CD4-positive, alpha-beta T cell (primary cell): ENCODE measurements at regions not wholly inside any gene's neighbourhood (a gene's known extent, or its start where the extent isn't known, plus 50 kb on each side); places are given as distances from the start of the nearest gene placed in this dataset.
A peak's percentile ranks its signal among the peaks of the same experiment; 100 is the strongest.

Experiments
- ATAC-seq: fragments of 200-7000 bp; cut with Tn5 transposase; one replicate; pipeline ENCODE4 v1.10.0; 2022; ENCODE audit warnings: mild to moderate bottlenecking; ENCODE audit not compliant: poor library complexity
- CTCF ChIA-PET: fragments of 350-600 bp; sonication (Branson Sonifier 250); formaldehyde crosslinking; loops from one replicate; lab custom pipeline; 2021; ENCODE audit warnings: antibody characterized with exemption, inconsistent platforms; lab: Charles Lee
- POLR2A ChIA-PET: fragments of 350-600 bp; sonication (Branson Sonifier 250); formaldehyde crosslinking; loops from one replicate; lab custom pipeline; 2021; ENCODE audit warnings: antibody characterized with exemption, inconsistent platforms; lab: Charles Lee
- DNase-seq, 14 experiments: peaks; one replicate each; pipeline ENCODE4 v3.0.0-alpha.2; 2013 to 2020; ENCODE audit warnings: mixed read lengths in 2 of 14
- H3K27ac ChIP-seq, 2 donors: one replicate each; pipeline versions ENCODE4 v1.5.1 to v1.7.0; 2013; ENCODE audit warnings: low read length in 2 of 2, low read depth in 1 of 2, mild to moderate bottlenecking in 1 of 2
- H3K27me3 ChIP-seq, 2 experiments: 1 replicate in 1 of 2; 2 replicates in 1 of 2; pipeline versions ENCODE4 v1.6.1 to v1.7.0; 2013; ENCODE audit warnings: low read length in 2 of 2, control low read depth in 1 of 2, mild to moderate bottlenecking in 1 of 2, moderate library complexity in 1 of 2; ENCODE audit not compliant: insufficient read depth in 2 of 2, control insufficient read depth in 1 of 2
- H3K36me3 ChIP-seq: one replicate; pipeline ENCODE4 v1.6.1; 2013; ENCODE audit warnings: low read length, control low read depth; ENCODE audit not compliant: insufficient read depth
- H3K4me1 ChIP-seq: one replicate; pipeline ENCODE4 v1.6.1; 2013; ENCODE audit warnings: low read length, control low read depth; ENCODE audit not compliant: insufficient read depth
- H3K4me3 ChIP-seq: one replicate; pipeline ENCODE4 v1.5.1; 2013; ENCODE audit warnings: mild to moderate bottlenecking, low read length, moderate library complexity
- H3K9me3 ChIP-seq, 2 experiments: 1 replicate in 1 of 2; 2 replicates in 1 of 2; pipeline versions ENCODE4 v1.6.1 to v1.7.0; 2013; ENCODE audit warnings: low read length in 2 of 2, mild to moderate bottlenecking in 2 of 2, control low read depth in 1 of 2, moderate library complexity in 1 of 2; ENCODE audit not compliant: control insufficient read depth in 1 of 2, insufficient read depth in 1 of 2
- H3K27ac Mint-ChIP-seq: one replicate; pipeline ENCODE4 v1.8.0; 2020; ENCODE audit warnings: mixed read lengths
- H3K27me3 Mint-ChIP-seq: one replicate; pipeline ENCODE4 v1.8.0; 2021; ENCODE audit warnings: mixed read lengths
- H3K36me3 Mint-ChIP-seq: one replicate; pipeline ENCODE4 v1.8.0; 2021; ENCODE audit warnings: low read depth, mixed read lengths
- H3K4me1 Mint-ChIP-seq: one replicate; pipeline ENCODE4 v1.8.0; 2021; ENCODE audit warnings: low read depth, mixed read lengths
- H3K4me3 Mint-ChIP-seq: one replicate; pipeline ENCODE4 v1.8.0; 2020; ENCODE audit warnings: mild to moderate bottlenecking, mixed read lengths
- H3K9me3 Mint-ChIP-seq: one replicate; pipeline ENCODE4 v1.8.0; 2020; ENCODE audit warnings: mixed read lengths
- CTCF ChIP-seq: fragments of 200-600 bp; IDR thresholded peaks from one replicate; pipeline ENCODE4 v1.8.0; 2022; ENCODE audit warnings: antibody characterized with exemption, mild to moderate bottlenecking
- intact Hi-C, 2 experiments: fragments of 100-400 bp; cut with DNase I in 1 of 2; cut with micrococcal nuclease in 1 of 2; formaldehyde crosslinking; loops; one replicate each; pipeline versions ENCODE4 v1.15.1 to v1.9.0; 2023 to 2025; cut with DNase I, micrococcal nuclease

DNA sequence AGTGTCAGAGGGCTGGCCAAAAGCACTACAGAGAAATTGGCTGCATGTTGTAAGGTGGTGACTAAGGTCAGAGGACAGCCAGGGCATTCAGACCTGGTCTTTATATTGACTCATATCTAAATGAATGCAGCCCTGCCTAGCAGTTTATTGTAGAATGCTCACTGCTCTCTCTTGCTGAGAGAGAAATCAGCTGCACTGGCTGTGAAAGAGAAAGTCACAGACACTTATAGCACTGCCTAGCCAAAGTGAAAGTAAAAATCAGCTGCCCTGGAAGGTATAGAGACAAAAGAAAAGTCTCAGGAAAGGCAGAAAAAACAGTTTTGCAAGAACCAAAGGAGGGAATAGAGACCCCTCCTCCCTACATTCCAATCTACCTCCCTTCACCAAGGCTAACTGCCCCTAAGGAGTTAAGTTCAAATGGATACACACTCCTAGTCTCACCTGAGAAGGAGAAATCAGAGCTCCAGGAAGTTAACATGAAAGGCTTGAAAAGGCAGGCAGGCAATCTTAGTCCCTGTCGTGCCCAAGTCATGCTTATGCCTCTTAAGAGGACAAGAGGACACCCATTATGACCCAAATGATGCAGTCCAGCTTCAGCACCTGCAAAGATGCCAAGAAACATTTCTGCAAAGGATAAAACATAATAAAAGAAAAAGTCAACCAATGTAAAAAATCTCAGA, 235.1 kb downstream of the RPS4Y2 start:
- no peak for TF ChIP-seq CTCF
- no peaks in the 10 kb centered on the region for H3K36me3 Mint-ChIP-seq
- peak overlapping the region; percentile 76 for H3K4me3 Mint-ChIP-seq
- H3K27ac ChIP-seq, result peak overlapping the region in 1 of 2 donors; percentile 52
- DNase-seq (peak in 4 of 14 experiments; percentile 4 to 53 (median 44)), ATAC-seq (peak; percentile 89)
- no peaks in the 10 kb centered on the region for H3K9me3 Mint-ChIP-seq
- H3K27me3 Mint-ChIP-seq, result no peaks in the 10 kb centered on the region
- intact Hi-C loops, result no loop called here
- peaks cover 33% of the 10 kb centered on the region for H3K4me1 Mint-ChIP-seq
- H3K27ac Mint-ChIP-seq, result peak overlapping the region; percentile 98
- H3K36me3 ChIP-seq, result no peaks in the 10 kb centered on the region
- peaks cover 17% of the 10 kb centered on the region for H3K4me1 ChIP-seq
- POLR2A ChIA-PET, result interaction anchor here (0.6 to 1.7 kb wide), 4 partner anchors 66 to 1424 kb away, joined by 3 to 8 read pairs (median 4); partner anchors contain the start of gene EIF1AY
- no peaks in the 10 kb centered on the region for H3K9me3 ChIP-seq
- peak overlapping the region; percentile 44 for H3K4me3 ChIP-seq
- H3K27me3 ChIP-seq, result no peaks in the 10 kb centered on the region
- CTCF ChIA-PET, result no interaction called here

- intact Hi-C loops, result no loop called here
- H3K36me3 ChIP-seq, result no peaks in the 10 kb centered on the region
- H3K27me3 ChIP-seq, result no peaks in the 10 kb centered on the region
- no peaks in the 10 kb centered on the region for H3K4me1 Mint-ChIP-seq
- CTCF ChIA-PET, result no interaction called here
- H3K27ac Mint-ChIP-seq, result no peak overlapping the region
- H3K36me3 Mint-ChIP-seq, result no peaks in the 10 kb centered on the region
- H3K27ac ChIP-seq, result no peak overlapping the region
- DNase-seq, result no peak
- no peaks in the 10 kb centered on the region for H3K9me3 ChIP-seq
- no peak for TF ChIP-seq CTCF
- no peak for ATAC-seq
- H3K27me3 Mint-ChIP-seq, result no peaks in the 10 kb centered on the region
- H3K4me1 ChIP-seq, result no peaks in the 10 kb centered on the region
- no peak overlapping the region for H3K4me3 Mint-ChIP-seq
- H3K9me3 Mint-ChIP-seq, result no peaks in the 10 kb centered on the region
- POLR2A ChIA-PET, result no interaction called here
- no peak overlapping the region for H3K4me3 ChIP-seq
Measured at GRCh38 chrY:20997355-20997754, 241.4 kb downstream of the RPS4Y2 start.

DNA sequence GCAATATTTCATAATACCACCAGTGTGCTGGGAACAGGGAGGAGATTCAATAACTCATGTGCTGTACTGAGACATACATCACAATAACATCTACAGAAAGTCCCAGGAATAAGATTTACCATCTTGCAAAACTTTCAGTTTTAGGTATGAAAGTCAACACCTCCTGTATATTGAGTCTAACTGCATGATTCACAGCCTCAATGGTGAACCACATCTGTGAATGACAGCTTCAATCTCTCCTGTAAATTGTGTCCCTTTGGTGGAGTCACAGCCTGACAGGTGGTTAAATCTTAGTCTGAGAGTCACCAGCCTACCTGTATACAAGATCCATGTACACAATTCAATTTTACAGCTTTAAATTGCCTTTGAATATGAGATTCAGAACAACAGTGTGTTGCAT, 242.1 kb downstream of the RPS4Y2 start:
- no peak overlapping the region for H3K4me3 ChIP-seq
- no peak overlapping the region for H3K27ac Mint-ChIP-seq
- H3K27me3 Mint-ChIP-seq, result no peaks in the 10 kb centered on the region
- TF ChIP-seq CTCF, result no peak
- no peaks in the 10 kb centered on the region for H3K9me3 ChIP-seq
- no peak overlapping the region for H3K27ac ChIP-seq
- H3K36me3 ChIP-seq, result no peaks in the 10 kb centered on the region
- H3K4me1 Mint-ChIP-seq, result no peaks in the 10 kb centered on the region
- ATAC-seq (no peak), DNase-seq (no peak)
- no peaks in the 10 kb centered on the region for H3K9me3 Mint-ChIP-seq
- no peaks in the 10 kb centered on the region for H3K27me3 ChIP-seq
- intact Hi-C loops, result no loop called here
- ChIA-PET CTCF (no interaction called here), POLR2A (no interaction called here)
- no peak overlapping the region for H3K4me3 Mint-ChIP-seq
- H3K36me3 Mint-ChIP-seq, result no peaks in the 10 kb centered on the region
- H3K4me1 ChIP-seq, result no peaks in the 10 kb centered on the region
